Heart right ventricle (tissue), 16 donors: ENCODE measurements at regions not wholly inside any gene's neighbourhood (a gene's known extent, or its start where the extent isn't known, plus 50 kb on each side); places are given as distances from the start of the nearest gene placed in this dataset.

ENCODE experiments used
- ATAC-seq, 8 donors: fragments of 200-7000 bp; cut with Tn5 transposase; one replicate each; pipeline ENCODE4 v1.9.1; 2020; ENCODE audit warnings: mild to moderate bottlenecking in 8 of 8, moderate library complexity in 8 of 8, moderate number of reproducible peaks in 1 of 8
- DNase-seq, 2 donors: peaks; one replicate each; pipeline ENCODE4 v3.0.0-alpha.2; 2020
- H3K27ac ChIP-seq, 10 donors: fragments of 200-600 bp; sonication (generic) in 2 of 10; one replicate each; pipeline versions ENCODE4 v1.5.0 to v1.8.0; 2020 to 2022; ENCODE audit warnings: mild to moderate bottlenecking in 3 of 10
- H3K27me3 ChIP-seq, 7 donors: fragments of 200-600 bp; one replicate each; pipeline ENCODE4 v1.8.0; 2021 to 2022; ENCODE audit warnings: mild to moderate bottlenecking in 2 of 7
- H3K36me3 ChIP-seq, 9 donors: fragments of 200-600 bp; sonication (generic) in 1 of 9; one replicate each; pipeline versions ENCODE4 v1.5.0 to v1.8.0; 2020 to 2022; ENCODE audit warnings: mild to moderate bottlenecking in 2 of 9
- H3K4me1 ChIP-seq, 9 donors: fragments of 200-600 bp; sonication (generic) in 1 of 9; one replicate each; pipeline versions ENCODE4 v1.5.0 to v1.8.0; 2020 to 2022; ENCODE audit warnings: mild to moderate bottlenecking in 4 of 9
- H3K4me3 ChIP-seq, 10 donors: fragments of 200-600 bp; sonication (generic) in 2 of 10; one replicate each; pipeline versions ENCODE4 v1.5.0 to v1.8.0; 2020 to 2022; ENCODE audit warnings: mild to moderate bottlenecking in 7 of 10, moderate library complexity in 2 of 10
- H3K9me3 ChIP-seq, 11 donors: fragments of 200-600 bp in 10 of 11; sonication (generic) in 2 of 11; one replicate each; pipeline versions ENCODE4 v1.5.0 to v1.8.0; 2013 to 2022; ENCODE audit warnings: mild to moderate bottlenecking in 2 of 11, control low read depth in 1 of 11, moderate library complexity in 1 of 11
- WGBS, 2 donors: extraction: QIAGEN DNeasy Blood & Tissue Kit; methylation state at CpG; one replicate each; pipeline ENCODE4 v1.1.7; 2013; ENCODE audit warnings: inconsistent platforms in 1 of 2; 5-methylcytosine and 5-hydroxymethylcytosine counted together
- intact Hi-C, 10 donors: fragments of 100-400 bp; cut with DNase I; formaldehyde crosslinking; loops; one replicate each; pipeline versions ENCODE4 v1.11.1 to v1.14.2; 2022
- TF ChIP-seq, protein P1 (sequence below), 9 donors: fragments of 200-600 bp; sonication (generic) in 2 of 9; IDR thresholded peaks; one replicate each; pipeline versions ENCODE4 v1.5.0 to v1.8.0; 2021 to 2022; ENCODE audit warnings: antibody characterized with exemption in 9 of 9, mild to moderate bottlenecking in 5 of 9, moderate library complexity in 1 of 9
- donor health status: Arrhythmogenic right ventricular cardiomyopathy.
- donor health status: ischemic (EF 13 %, LVEDD 7.1; RV severe dilation, severe dysfunction).
- donor health status: healthy with polysubstance abuse.
- donor health status: DM: no; HTN: yes; CAD: no.
- donor health status: DM: no; HTN: no; CAD: no.
- donor health status: ischemic (EF 25% LVEDD 6.9; RV normal size, moderate dysfunction).
- donor health status: ischemic (EF 25% LVEDD 5.7; RV mildly dilated, moderate dysfunction).
- donor health status: healthy.
- donor health status: DM: yes; HTN: yes; CAD: no.
- donor health status: Ischemic cardiomyopathy.
- donor health status: ischemic (EF 35%, LVEDD 5.7; RV mildly dilated, moderate dysfunction).
- donor health status: nonischemic (EF 11% LVEDD 7.7; RV severe dilation, severe dysfunction).
- donor health status: DM: yes; HTN: yes; CAD: no.
- donor health status: PGD.
- donor health status: ischemic (EF 29% LVEDD 5.4; RV normal size, mild dysfunction).
- donor health status: nonischemic (EF 23%, LVEDD 6.1; RV moderate dilation, normal function).

- intact Hi-C loops, result no loop called here
These were observed 361.4 kb upstream of the C16orf82 start for GRCh38 chr16:26705346-26705745.

GRCh38 chr16:26708428-26708827, 358.3 kb upstream of the C16orf82 start:
- Histone ChIP-seq H3K27ac (no peak overlapping the region), H3K27me3 (no peaks in the 10 kb centered on the region), H3K9me3 (no peaks in the 10 kb centered on the region), H3K4me1 (no peaks in the 10 kb centered on the region), H3K36me3 (no peaks in the 10 kb centered on the region), H3K4me3 (no peak overlapping the region)
- intact Hi-C loops, result no loop called here
- no peak for DNase-seq
- 81 to 87% methylated on average over 2 of the region's 2 CpGs for WGBS, 2 donors
- ATAC-seq, result no peak
- TF ChIP-seq, protein P1, sequence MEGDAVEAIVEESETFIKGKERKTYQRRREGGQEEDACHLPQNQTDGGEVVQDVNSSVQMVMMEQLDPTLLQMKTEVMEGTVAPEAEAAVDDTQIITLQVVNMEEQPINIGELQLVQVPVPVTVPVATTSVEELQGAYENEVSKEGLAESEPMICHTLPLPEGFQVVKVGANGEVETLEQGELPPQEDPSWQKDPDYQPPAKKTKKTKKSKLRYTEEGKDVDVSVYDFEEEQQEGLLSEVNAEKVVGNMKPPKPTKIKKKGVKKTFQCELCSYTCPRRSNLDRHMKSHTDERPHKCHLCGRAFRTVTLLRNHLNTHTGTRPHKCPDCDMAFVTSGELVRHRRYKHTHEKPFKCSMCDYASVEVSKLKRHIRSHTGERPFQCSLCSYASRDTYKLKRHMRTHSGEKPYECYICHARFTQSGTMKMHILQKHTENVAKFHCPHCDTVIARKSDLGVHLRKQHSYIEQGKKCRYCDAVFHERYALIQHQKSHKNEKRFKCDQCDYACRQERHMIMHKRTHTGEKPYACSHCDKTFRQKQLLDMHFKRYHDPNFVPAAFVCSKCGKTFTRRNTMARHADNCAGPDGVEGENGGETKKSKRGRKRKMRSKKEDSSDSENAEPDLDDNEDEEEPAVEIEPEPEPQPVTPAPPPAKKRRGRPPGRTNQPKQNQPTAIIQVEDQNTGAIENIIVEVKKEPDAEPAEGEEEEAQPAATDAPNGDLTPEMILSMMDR (IDR thresholded peaks at IDR 0.05), result no peak

More at GRCh38 chr16:26705346-26705745, 361.4 kb upstream of the C16orf82 start:
- no peak overlapping the region for H3K4me3 ChIP-seq
- no peaks in the 10 kb centered on the region for H3K27me3 ChIP-seq
- ATAC-seq (no peak), DNase-seq (no peak)
- H3K9me3 ChIP-seq, result peaks cover 0 to 4% (median 0%) of the 10 kb centered on the region in 11 donors
- no peaks in the 10 kb centered on the region for H3K4me1 ChIP-seq
- 48 to 67% methylated on average over 1 of the region's 1 CpG for WGBS, 2 donors
- H3K27ac ChIP-seq, result no peak overlapping the region
- H3K36me3 ChIP-seq, result no peaks in the 10 kb centered on the region
- TF ChIP-seq, protein P1 (IDR thresholded peaks at IDR 0.05), result no peak

GRCh38 chr16:26709175-26709574, 357.6 kb upstream of the C16orf82 start:
- 68 to 70% methylated on average over 6 of the region's 6 CpGs for WGBS, 2 donors
- intact Hi-C loops, result no loop called here

GRCh38 chr16:26709754-26710153, 357.0 kb upstream of the C16orf82 start:
- no peaks in the 10 kb centered on the region for H3K36me3 ChIP-seq
- DNase-seq (no peak), ATAC-seq (no peak)
- TF ChIP-seq, protein P1 (IDR thresholded peaks at IDR 0.05), result no peak
- intact Hi-C loops, result no loop called here
- H3K4me1 ChIP-seq, result no peaks in the 10 kb centered on the region
- H3K27ac ChIP-seq, result no peak overlapping the region
- H3K4me3 ChIP-seq, result no peak overlapping the region
- no peaks in the 10 kb centered on the region for H3K9me3 ChIP-seq
- H3K27me3 ChIP-seq, result no peaks in the 10 kb centered on the region
- 79 to 81% methylated on average over 2 of the region's 2 CpGs for WGBS, 2 donors

More at GRCh38 chr16:26709175-26709574, 357.6 kb upstream of the C16orf82 start:
- no peaks in the 10 kb centered on the region for H3K4me1 ChIP-seq
- no peak overlapping the region for H3K4me3 ChIP-seq
- TF ChIP-seq, protein P1 (IDR thresholded peaks at IDR 0.05), result no peak
- H3K36me3 ChIP-seq, result no peaks in the 10 kb centered on the region
- no peaks in the 10 kb centered on the region for H3K27me3 ChIP-seq
- DNase-seq (no peak), ATAC-seq (no peak)
- no peak overlapping the region for H3K27ac ChIP-seq
- no peaks in the 10 kb centered on the region for H3K9me3 ChIP-seq
